Activated B cell treated with CpG ODN at 0.5 μM for 24 hours (primary cell): ENCODE measurements at regions not wholly inside any gene's neighbourhood (a gene's known extent, or its start where the extent isn't known, plus 50 kb on each side); places are given as distances from the start of the nearest gene placed in this dataset.

Experiments
- ATAC-seq: fragments of 200-7000 bp; cut with Tn5 transposase; one replicate; pipeline ENCODE4 v1.10.0; 2021; ENCODE audit warnings: low read depth, mild to moderate bottlenecking, moderate library complexity
- CTCF ChIA-PET: fragments of 350-600 bp; sonication (Branson Sonifier 250); formaldehyde crosslinking; loops from one replicate; lab custom pipeline; 2021; ENCODE audit warnings: antibody characterized with exemption; lab: Charles Lee
- POLR2A ChIA-PET: fragments of 350-600 bp; sonication (Branson Sonifier 250); formaldehyde crosslinking; loops from one replicate; lab custom pipeline; 2021; ENCODE audit warnings: antibody characterized with exemption; lab: Charles Lee
- DNase-seq: peaks from one replicate; pipeline ENCODE4 v3.0.0; 2022
- H3K27ac Mint-ChIP-seq: one replicate; pipeline ENCODE4 v1.8.0; 2020; ENCODE audit warnings: mixed read lengths
- H3K27me3 Mint-ChIP-seq: one replicate; pipeline ENCODE4 v1.8.0; 2021; ENCODE audit warnings: mixed read lengths
- H3K36me3 Mint-ChIP-seq: one replicate; pipeline ENCODE4 v1.8.0; 2021; ENCODE audit warnings: low read depth, mixed read lengths
- H3K4me1 Mint-ChIP-seq: one replicate; pipeline ENCODE4 v1.8.0; 2021; ENCODE audit warnings: mixed read lengths
- H3K4me3 Mint-ChIP-seq: one replicate; pipeline ENCODE4 v1.8.0; 2020; ENCODE audit warnings: mild to moderate bottlenecking, mixed read lengths
- H3K9me3 Mint-ChIP-seq: one replicate; pipeline ENCODE4 v1.8.0; 2020; ENCODE audit warnings: mixed read lengths
- CTCF ChIP-seq: fragments of 200-600 bp; IDR thresholded peaks from one replicate; pipeline ENCODE4 v1.8.0; 2022; ENCODE audit warnings: antibody characterized with exemption, mild to moderate bottlenecking
- intact Hi-C: fragments of 100-400 bp; cut with micrococcal nuclease; formaldehyde crosslinking; loops from one replicate; pipeline ENCODE4 v1.15.1; 2024

DNA sequence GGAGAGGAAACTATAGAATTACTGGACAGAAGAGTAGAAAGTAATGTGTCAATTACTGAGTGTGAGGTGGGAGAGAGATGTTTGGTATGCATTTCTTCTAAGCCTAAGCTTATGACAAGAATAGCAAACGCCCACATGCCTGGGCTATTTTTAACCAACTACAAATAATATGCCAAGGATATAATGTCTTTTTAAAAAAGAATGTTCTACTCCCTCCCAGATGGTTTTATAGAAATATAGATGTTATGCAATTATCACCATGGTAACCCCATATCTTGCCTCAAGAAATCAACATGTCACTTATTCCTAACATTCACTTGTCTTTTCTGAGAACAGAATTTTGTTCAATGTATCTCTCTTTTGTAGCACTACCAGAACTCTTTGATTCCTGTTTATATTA lies 996.7 kb upstream of the CHORDC1 start:
- no peak for DNase-seq
- TF ChIP-seq CTCF: no peak
- intact Hi-C loops: no loop called here
- Mint-ChIP-seq H3K27me3 (no peaks in the 10 kb centered on the region), H3K4me1 (no peaks in the 10 kb centered on the region), H3K9me3 (peaks cover 2% of the 10 kb centered on the region), H3K4me3 (no peak overlapping the region), H3K36me3 (no peaks in the 10 kb centered on the region), H3K27ac (no peak overlapping the region)
- ATAC-seq: no peak
- CTCF ChIA-PET: no interaction called here
- POLR2A ChIA-PET: no interaction called here

GRCh38 chr11:91209751-91210150 lies 986.9 kb upstream of the CHORDC1 start:
- no peaks in the 10 kb centered on the region for H3K36me3 Mint-ChIP-seq
- ATAC-seq: no peak
- intact Hi-C loops: no loop called here
- H3K4me1 Mint-ChIP-seq: no peaks in the 10 kb centered on the region
- no peak for DNase-seq
- TF ChIP-seq CTCF: no peak
- H3K27ac Mint-ChIP-seq: no peak overlapping the region
- H3K4me3 Mint-ChIP-seq: no peak overlapping the region
- H3K9me3 Mint-ChIP-seq: peaks cover 3% of the 10 kb centered on the region
- POLR2A ChIA-PET: no interaction called here
- H3K27me3 Mint-ChIP-seq: no peaks in the 10 kb centered on the region
- CTCF ChIA-PET: no interaction called here

DNA sequence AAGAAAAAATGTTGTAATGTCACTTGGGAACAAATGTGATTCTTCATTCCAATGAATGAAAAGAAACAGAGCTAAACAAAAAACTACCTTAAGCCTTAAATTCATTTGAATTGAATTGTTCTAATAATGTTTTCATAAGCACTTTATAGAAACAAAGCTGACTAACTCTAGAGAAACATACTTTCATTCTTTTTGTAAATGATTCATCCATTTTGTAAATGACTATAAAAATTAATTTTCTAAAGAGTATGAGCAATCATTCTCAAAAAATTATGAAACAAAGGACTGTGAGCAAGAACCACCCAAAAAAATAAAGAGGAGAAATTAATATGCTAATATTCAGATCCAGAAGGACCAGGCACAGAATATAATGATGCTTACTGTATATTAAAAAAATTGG lies 986.5 kb upstream of the CHORDC1 start:
- no peak overlapping the region for H3K4me3 Mint-ChIP-seq
- H3K27me3 Mint-ChIP-seq: no peaks in the 10 kb centered on the region
- no peaks in the 10 kb centered on the region for H3K36me3 Mint-ChIP-seq
- no peak for TF ChIP-seq CTCF
- no peak for ATAC-seq
- DNase-seq: no peak
- intact Hi-C loops: no loop called here
- CTCF ChIA-PET: no interaction called here
- peaks cover 3% of the 10 kb centered on the region for H3K9me3 Mint-ChIP-seq
- POLR2A ChIA-PET: no interaction called here
- no peak overlapping the region for H3K27ac Mint-ChIP-seq
- no peaks in the 10 kb centered on the region for H3K4me1 Mint-ChIP-seq

DNA sequence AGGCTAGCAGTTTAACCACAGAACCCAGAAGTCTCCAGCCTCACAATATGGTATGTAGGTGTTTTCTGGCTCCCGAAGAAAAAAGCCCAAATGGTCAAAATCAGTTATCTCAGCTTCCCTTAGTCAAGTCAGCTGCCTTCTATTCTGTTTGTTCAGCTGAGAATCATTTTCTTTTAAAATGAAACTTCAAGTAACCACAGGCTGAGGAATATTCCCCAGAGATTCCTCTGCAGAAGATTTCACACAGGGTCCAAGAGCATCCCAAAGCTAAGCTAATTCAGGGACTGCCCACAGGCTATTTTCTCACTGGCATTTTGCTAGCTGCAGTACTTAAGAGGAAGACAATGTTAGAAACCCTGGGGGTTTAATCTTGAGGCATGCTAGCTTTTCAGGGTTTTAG lies 977.0 kb upstream of the CHORDC1 start:
- intact Hi-C loops: no loop called here
- peaks cover 10% of the 10 kb centered on the region for H3K9me3 Mint-ChIP-seq
- ATAC-seq: no peak

GRCh38 chr11:91194546-91194945 lies 971.7 kb upstream of the CHORDC1 start:
- Mint-ChIP-seq H3K4me3 (no peak overlapping the region), H3K4me1 (no peaks in the 10 kb centered on the region), H3K27me3 (no peaks in the 10 kb centered on the region), H3K9me3 (peaks cover 11% of the 10 kb centered on the region), H3K27ac (no peak overlapping the region), H3K36me3 (no peaks in the 10 kb centered on the region)
- CTCF ChIA-PET: no interaction called here
- no peak for ATAC-seq
- POLR2A ChIA-PET: no interaction called here
- DNase-seq: no peak
- TF ChIP-seq CTCF: no peak
- intact Hi-C loops: no loop called here

More for the DNA sequence above, 977.0 kb upstream of the CHORDC1 start:
- ChIA-PET CTCF (no interaction called here), POLR2A (no interaction called here)
- Mint-ChIP-seq H3K36me3 (no peaks in the 10 kb centered on the region), H3K4me3 (no peak overlapping the region), H3K27ac (no peak overlapping the region), H3K27me3 (no peaks in the 10 kb centered on the region), H3K4me1 (no peaks in the 10 kb centered on the region)
- DNase-seq: no peak
- no peak for TF ChIP-seq CTCF
